ENCODE measurements at regions not wholly inside any gene's neighbourhood (a gene's known extent, or its start where the extent isn't known, plus 50 kb on each side); places are given as distances from the start of the nearest gene placed in this dataset.

DNA sequence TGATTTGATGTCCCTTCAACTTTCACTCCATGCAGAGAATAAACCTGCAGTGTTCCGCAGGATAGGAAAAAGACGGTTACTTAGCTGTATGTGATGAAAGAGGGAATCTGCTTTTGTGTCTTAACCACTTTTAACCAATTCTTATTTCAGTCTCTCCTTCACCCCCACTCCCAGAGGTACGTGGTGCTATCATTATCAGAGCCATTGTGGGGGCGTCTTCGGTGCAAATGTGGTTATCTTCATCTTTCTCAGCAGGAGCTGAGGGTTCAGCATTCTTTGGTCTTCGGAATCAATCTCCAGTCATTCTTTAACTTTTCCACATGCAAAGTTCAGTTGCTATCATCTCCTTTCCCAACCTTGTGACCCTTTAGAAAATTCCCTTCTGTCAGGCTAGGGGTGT lies 219.9 kb upstream of the LYZL1 start:
- TF ChIP-seq POLR2A (IDR thresholded peaks at IDR 0.05) (no peak), POLR2AphosphoS5 (IDR thresholded peaks at IDR 0.05; ENCODE audit: insufficient read depth in 1 of 2, low read depth in 1 of 2) (no peak), CTCF (IDR thresholded peaks at IDR 0.05) (no peak)
- intact Hi-C loops (cut with DNase I): no loop called here
- Histone ChIP-seq H3K9me3 (no peaks in the 10 kb centered on the region), H3K4me1 (no peaks in the 10 kb centered on the region), H3K27ac (no peak overlapping the region), H3K36me3 (no peaks in the 10 kb centered on the region), H3K4me3 (no peak overlapping the region), H3K27me3 (no peaks in the 10 kb centered on the region)
- DNase-seq (ENCODE audit: extremely low spot score in 2 of 2): no peak

GRCh38 chr10:29069941-29070340 lies 218.9 kb upstream of the LYZL1 start:
- Histone ChIP-seq H3K36me3 (no peaks in the 10 kb centered on the region), H3K9me3 (no peaks in the 10 kb centered on the region), H3K4me1 (no peaks in the 10 kb centered on the region), H3K27ac (no peak overlapping the region), H3K27me3 (no peaks in the 10 kb centered on the region), H3K4me3 (no peak overlapping the region)
- TF ChIP-seq POLR2AphosphoS5 (IDR thresholded peaks at IDR 0.05; ENCODE audit: insufficient read depth in 1 of 2, low read depth in 1 of 2) (no peak), POLR2A (IDR thresholded peaks at IDR 0.05) (no peak), CTCF (IDR thresholded peaks at IDR 0.05) (no peak)
- intact Hi-C loops (cut with DNase I): no loop called here
- no peak for DNase-seq (ENCODE audit: extremely low spot score in 2 of 2)

- H3K36me3 ChIP-seq: no peaks in the 10 kb centered on the region
- no peak overlapping the region for H3K4me3 ChIP-seq
- H3K27ac ChIP-seq: no peak overlapping the region
- no peaks in the 10 kb centered on the region for H3K27me3 ChIP-seq
- no peak for TF ChIP-seq POLR2A (IDR thresholded peaks at IDR 0.05)
- no peak for TF ChIP-seq CTCF (IDR thresholded peaks at IDR 0.05)
- TF ChIP-seq POLR2AphosphoS5 (IDR thresholded peaks at IDR 0.05; ENCODE audit: insufficient read depth in 1 of 2, low read depth in 1 of 2): no peak
- no peaks in the 10 kb centered on the region for H3K9me3 ChIP-seq
- no peaks in the 10 kb centered on the region for H3K4me1 ChIP-seq
- DNase-seq (ENCODE audit: extremely low spot score in 2 of 2): no peak
- intact Hi-C loops (cut with DNase I): no loop called here
Measured at GRCh38 chr10:29078919-29079318, 210.0 kb upstream of the LYZL1 start.

- Histone ChIP-seq H3K4me1 (no peaks in the 10 kb centered on the region), H3K27me3 (no peaks in the 10 kb centered on the region), H3K36me3 (no peaks in the 10 kb centered on the region), H3K9me3 (no peaks in the 10 kb centered on the region), H3K4me3 (no peak overlapping the region), H3K27ac (no peak overlapping the region)
- TF ChIP-seq POLR2A (IDR thresholded peaks at IDR 0.05) (no peak), POLR2AphosphoS5 (IDR thresholded peaks at IDR 0.05; ENCODE audit: insufficient read depth in 1 of 2, low read depth in 1 of 2) (no peak), CTCF (IDR thresholded peaks at IDR 0.05) (no peak)
- no peak for DNase-seq (ENCODE audit: extremely low spot score in 2 of 2)
- intact Hi-C loops (cut with DNase I): no loop called here
Measured at GRCh38 chr10:29081231-29081630, 207.6 kb upstream of the LYZL1 start.

GRCh38 chr10:29081951-29082685 lies 206.8 kb upstream of the LYZL1 start:
- Histone ChIP-seq H3K36me3 (no peaks in the 10 kb centered on the region), H3K27ac (no peak overlapping the region), H3K9me3 (no peaks in the 10 kb centered on the region), H3K27me3 (no peaks in the 10 kb centered on the region), H3K4me1 (no peaks in the 10 kb centered on the region), H3K4me3 (no peak overlapping the region)
- TF ChIP-seq POLR2AphosphoS5 (IDR thresholded peaks at IDR 0.05; ENCODE audit: insufficient read depth in 1 of 2, low read depth in 1 of 2): no peak
- TF ChIP-seq CTCF (IDR thresholded peaks at IDR 0.05): no peak
- no peak for TF ChIP-seq POLR2A (IDR thresholded peaks at IDR 0.05)
- DNase-seq (ENCODE audit: extremely low spot score in 2 of 2): no peak
- intact Hi-C loops (cut with DNase I): no loop called here
